ENCODE measurements at regions not wholly inside any gene's neighbourhood (a gene's known extent, or its start where the extent isn't known, plus 50 kb on each side); places are given as distances from the start of the nearest gene placed in this dataset.

DNA sequence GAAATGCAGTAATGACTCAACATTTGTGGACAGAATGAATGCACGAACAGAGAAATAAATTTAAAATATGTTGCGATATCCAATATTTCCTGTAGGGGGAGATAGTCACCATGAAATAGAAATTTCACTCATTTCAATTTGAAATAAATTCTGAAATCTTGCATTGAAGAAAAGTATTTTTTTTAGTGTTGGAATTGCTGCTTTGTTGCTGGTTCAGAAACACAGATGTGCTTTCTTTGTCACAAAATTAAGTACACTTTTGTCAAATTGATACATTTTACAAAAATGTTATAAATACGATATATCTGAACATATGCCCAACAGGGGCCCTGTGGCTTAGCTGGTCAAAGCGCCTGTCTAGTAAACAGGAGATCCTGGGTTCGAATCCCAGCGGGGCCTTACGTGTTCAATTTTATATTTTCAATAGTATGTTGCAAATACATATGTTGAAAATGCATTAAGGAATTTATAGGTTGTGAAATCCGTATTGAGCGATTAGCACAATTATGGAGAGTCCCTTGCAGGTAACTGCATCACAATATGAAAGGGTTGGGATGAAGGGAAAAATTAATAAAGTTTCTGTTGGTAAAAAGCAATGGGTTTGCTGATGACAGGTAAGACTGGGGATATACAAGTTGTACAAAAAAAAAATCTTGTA is 85.4 kb upstream of the PRSS16 start:
- TF ChIP-seq POLR2A (IDR thresholded peaks at IDR 0.05; ENCODE audit: low read depth, low read length), result no peak
- TF ChIP-seq, protein P1, sequence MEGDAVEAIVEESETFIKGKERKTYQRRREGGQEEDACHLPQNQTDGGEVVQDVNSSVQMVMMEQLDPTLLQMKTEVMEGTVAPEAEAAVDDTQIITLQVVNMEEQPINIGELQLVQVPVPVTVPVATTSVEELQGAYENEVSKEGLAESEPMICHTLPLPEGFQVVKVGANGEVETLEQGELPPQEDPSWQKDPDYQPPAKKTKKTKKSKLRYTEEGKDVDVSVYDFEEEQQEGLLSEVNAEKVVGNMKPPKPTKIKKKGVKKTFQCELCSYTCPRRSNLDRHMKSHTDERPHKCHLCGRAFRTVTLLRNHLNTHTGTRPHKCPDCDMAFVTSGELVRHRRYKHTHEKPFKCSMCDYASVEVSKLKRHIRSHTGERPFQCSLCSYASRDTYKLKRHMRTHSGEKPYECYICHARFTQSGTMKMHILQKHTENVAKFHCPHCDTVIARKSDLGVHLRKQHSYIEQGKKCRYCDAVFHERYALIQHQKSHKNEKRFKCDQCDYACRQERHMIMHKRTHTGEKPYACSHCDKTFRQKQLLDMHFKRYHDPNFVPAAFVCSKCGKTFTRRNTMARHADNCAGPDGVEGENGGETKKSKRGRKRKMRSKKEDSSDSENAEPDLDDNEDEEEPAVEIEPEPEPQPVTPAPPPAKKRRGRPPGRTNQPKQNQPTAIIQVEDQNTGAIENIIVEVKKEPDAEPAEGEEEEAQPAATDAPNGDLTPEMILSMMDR (conservative IDR thresholded peaks at IDR 0.05; ENCODE audit: low read depth, low read length), result peak; percentile 74
- no peak for TF ChIP-seq BHLHE40 (IDR thresholded peaks at IDR 0.05; ENCODE audit: low read depth, low read length)
- TF ChIP-seq MXI1 (IDR thresholded peaks at IDR 0.05; ENCODE audit: borderline replicate concordance, low read depth, low read length), result no peak
- no peak for TF ChIP-seq RCOR1 (IDR thresholded peaks at IDR 0.05; ENCODE audit: insufficient replicate concordance, low read length)
- peak; percentile 87 for TF ChIP-seq CEBPB (IDR thresholded peaks at IDR 0.05; ENCODE audit: low read depth, low read length)
- TF ChIP-seq RAD21 (IDR thresholded peaks at IDR 0.05; ENCODE audit: low read length), result peak; percentile 71
- no peak for TF ChIP-seq NFE2L2 (IDR thresholded peaks at IDR 0.05; ENCODE audit: low read depth, low read length)
- TF ChIP-seq, protein P2, sequence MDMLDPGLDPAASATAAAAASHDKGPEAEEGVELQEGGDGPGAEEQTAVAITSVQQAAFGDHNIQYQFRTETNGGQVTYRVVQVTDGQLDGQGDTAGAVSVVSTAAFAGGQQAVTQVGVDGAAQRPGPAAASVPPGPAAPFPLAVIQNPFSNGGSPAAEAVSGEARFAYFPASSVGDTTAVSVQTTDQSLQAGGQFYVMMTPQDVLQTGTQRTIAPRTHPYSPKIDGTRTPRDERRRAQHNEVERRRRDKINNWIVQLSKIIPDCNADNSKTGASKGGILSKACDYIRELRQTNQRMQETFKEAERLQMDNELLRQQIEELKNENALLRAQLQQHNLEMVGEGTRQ (IDR thresholded peaks at IDR 0.05; ENCODE audit: low read depth, low read length), result no peak
- TF ChIP-seq MAFK (IDR thresholded peaks at IDR 0.05; ENCODE audit: low read depth, low read length), result no peak
- no peak for TF ChIP-seq RFX5 (IDR thresholded peaks at IDR 0.05; ENCODE audit: low read depth, low read length)
- peak; percentile 80 for TF ChIP-seq FOS (IDR thresholded peaks at IDR 0.05; ENCODE audit: low read depth, low read length)
- TF ChIP-seq SMC3 (IDR thresholded peaks at IDR 0.05; ENCODE audit: low read depth, low read length), result peak; percentile 52
- TF ChIP-seq, protein P3, sequence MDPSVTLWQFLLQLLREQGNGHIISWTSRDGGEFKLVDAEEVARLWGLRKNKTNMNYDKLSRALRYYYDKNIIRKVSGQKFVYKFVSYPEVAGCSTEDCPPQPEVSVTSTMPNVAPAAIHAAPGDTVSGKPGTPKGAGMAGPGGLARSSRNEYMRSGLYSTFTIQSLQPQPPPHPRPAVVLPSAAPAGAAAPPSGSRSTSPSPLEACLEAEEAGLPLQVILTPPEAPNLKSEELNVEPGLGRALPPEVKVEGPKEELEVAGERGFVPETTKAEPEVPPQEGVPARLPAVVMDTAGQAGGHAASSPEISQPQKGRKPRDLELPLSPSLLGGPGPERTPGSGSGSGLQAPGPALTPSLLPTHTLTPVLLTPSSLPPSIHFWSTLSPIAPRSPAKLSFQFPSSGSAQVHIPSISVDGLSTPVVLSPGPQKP (IDR thresholded peaks at IDR 0.05; ENCODE audit: borderline replicate concordance, low read depth, low read length), result no peak

All from IMR-90 (cell line).